Eye (tissue), 1 donor: ENCODE measurements at regions not wholly inside any gene's neighbourhood (a gene's known extent, or its start where the extent isn't known, plus 50 kb on each side); places are given as distances from the start of the nearest gene placed in this dataset.

Experiments
- DNase-seq: peaks from one replicate; pipeline ENCODE4 v3.0.0-alpha.2; 2015

DNA sequence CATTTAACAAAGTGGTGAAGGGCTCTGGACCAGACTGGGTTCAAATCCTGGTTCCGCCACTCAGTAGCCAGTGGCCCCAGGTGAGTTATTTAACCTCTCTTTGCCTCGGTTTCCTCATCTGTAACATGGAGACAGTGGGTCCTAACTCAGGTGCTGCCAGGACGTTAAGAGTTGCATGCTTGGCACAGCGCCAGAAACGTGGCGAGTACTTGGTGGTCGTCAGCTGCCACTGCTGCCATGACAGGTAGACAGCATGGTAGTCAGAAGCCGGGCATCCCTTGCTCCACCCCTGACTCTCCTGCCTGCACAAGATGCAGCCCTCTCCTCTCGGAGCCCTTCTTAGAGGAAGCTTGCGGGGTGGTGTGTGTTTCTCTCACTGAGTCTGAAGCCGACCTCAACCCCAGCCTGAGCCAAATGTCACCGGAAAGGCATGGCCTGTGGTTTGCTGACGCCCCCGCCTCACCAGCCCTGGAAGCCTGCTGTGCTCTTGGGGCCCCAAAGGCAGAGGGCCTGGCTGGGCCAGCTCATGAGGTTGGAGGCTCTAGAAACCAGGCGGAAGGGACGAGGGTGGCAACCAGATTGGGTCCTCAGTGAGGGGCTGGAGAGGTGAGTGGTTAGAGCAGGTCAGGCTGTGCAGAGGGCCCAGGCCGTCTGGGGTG lies 160.8 kb upstream of the TLE3 start:
- no peak for DNase-seq

DNA sequence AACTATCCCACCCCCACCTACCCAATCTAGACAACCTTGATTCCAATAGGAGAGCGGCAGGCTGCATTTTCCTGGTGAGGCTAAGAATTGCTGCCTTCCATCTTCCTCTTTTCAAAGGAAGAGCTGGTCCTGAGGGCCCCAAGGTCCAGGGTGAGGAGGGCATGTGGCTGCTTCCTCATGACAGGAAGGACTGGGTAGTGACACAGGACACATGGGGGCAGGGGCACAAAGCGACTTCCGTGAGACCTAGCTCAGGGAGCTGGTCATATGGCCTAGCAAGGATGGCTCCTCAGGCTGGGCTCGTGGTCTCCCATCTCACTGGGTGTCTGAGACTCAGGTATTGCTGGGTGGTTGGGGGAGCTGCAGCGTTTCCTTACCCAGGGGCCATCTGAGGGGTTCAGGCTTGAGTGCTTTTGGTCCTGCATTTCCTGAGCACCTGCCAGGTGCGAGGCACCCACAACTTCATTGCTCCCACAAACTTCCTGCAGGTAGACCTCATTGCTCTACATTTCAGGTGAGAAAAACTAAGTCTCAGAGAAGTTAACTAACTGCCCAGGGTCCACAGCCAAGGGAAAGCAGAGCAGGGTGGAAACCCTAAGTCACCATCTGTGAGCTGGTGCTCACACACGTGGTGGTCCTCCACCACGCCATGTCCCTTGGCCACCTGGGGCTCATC lies 160.0 kb upstream of the TLE3 start:
- no peak for DNase-seq

DNA sequence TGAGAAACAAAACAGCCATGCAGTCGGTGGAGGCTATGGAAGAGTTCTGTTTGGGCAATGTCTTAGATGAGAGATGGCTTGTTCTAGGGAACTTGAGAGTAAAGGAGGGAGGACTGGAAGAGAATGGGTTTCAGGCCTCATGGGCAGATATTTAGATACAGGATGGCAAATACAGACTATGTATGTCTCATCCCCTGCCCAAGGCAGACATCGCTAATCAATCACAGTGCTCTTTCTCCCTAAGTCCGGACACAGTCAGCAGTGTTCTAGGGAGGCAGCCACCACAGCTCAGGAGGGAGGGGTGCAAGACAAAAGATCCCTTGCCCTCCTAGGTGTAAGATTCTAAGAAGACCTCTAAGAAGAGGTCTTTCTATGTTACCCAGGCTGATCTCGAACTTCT lies 159.3 kb upstream of the TLE3 start:
- no peak for DNase-seq

DNA sequence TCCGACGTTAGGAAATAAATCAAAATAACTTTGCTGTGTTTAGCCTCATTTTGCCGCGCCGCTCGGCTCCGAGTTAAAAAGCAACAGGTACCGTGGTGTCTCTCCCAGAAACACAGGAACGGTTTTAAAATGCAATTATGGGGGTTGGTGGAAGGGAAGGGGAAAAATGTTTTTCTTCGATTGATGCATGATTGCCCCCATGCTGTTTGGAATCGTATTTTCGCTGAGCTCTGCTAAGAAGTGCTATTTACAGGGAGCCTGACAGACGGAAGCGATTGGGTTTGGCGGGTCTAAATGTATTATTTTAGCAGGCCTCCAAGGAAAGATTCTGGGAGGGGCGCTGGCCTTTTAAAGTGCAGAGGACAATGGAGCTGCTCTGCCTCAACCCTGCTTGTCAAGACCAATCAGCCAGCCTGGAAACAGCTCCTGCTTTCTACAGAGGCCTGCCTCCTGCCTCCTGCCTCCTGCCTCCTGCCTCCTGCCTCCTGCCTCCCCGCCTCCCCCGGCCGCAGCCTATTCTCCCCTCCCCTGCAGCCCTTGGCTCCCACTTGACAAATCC lies 156.7 kb upstream of the TLE3 start:
- DNase-seq, result peak; percentile 80

DNA sequence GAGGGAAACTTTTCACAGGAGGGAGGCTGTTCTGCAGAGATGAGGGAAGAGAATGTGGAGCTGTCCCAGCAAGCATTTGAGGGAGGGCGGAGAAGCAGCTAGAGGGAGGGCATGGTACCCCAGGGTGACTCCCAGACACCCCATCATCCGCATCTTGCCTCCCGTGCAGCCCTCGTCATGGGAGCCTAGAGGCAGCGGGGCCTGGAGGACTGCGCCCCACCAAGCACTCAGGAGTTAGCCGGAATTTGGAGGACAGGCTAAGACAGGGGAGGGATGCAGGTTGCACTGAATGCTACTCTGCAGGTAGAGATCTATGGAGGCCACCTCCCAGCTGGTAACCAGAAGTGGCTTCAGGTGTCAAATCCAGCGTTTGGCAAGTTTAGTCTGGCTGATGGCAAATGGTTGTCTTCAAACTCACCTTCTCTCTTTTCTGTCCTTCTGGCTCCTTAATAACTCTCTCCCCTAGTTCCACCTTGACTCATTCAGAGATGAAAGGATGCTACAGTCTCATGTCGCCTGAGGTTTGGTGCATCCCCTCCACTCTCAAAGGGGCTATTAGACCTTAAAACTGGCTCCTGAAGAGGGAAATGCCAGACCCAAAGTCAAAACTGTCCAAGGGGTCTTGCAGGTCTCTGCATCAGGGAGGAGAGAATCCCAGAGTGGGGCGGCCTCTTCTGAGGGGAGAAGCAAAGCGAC lies 155.9 kb upstream of the TLE3 start:
- no peak for DNase-seq

GRCh38 chr15:70252951-70253320 lies 155.2 kb upstream of the TLE3 start:
- DNase-seq, result no peak

GRCh38 chr15:70252056-70252950 lies 154.6 kb upstream of the TLE3 start:
- DNase-seq, result peak; percentile 69

DNA sequence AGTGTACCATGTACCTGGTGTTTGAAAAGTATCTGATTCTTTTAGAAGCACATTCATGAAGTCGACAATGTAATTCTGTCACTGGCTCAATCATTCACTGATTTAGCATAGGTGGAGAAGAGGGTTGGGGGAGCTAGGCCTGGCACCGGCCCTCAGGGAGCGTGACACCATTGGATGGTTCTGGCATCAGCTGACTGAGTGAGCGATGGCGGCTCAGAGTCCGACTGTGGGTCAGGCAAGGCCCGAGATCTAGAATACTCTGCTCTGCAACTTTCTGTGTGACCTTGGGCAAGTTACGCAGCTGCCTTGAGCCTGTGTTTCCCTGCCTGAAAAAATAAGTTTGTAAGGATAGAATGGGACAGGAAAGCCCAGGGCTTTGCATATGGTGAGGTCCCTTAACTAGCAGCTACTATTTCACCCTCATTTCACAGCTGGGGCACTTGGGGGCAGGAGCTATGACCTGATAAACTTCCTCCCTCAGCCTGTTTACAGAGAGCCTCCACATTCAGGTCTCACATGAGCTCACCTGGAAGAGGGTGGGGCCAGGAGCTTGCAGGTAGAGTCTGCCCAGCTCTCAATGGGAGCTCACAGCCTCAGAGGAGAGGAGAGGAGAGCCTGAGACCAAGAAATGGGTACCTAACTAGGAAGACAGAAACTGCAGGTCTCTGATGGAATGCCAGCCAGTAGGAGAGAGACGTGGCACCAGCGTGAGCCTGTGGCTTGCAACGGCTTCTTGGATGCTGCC lies 153.7 kb upstream of the TLE3 start:
- no peak for DNase-seq

- peak; percentile 67 for DNase-seq
Measured at GRCh38 chr15:70250208-70251201, 152.8 kb upstream of the TLE3 start.

GRCh38 chr15:70249616-70250015 lies 151.9 kb upstream of the TLE3 start:
- no peak for DNase-seq

- peak; percentile 67 for DNase-seq
Measured at GRCh38 chr15:70248116-70249025, 150.7 kb upstream of the TLE3 start.

- no peak for DNase-seq
Measured at GRCh38 chr15:70247281-70247680, 149.6 kb upstream of the TLE3 start.

- no peak for DNase-seq
Measured at GRCh38 chr15:70246623-70247220, 149.0 kb upstream of the TLE3 start.

- no peak for DNase-seq
Measured at GRCh38 chr15:70245932-70246622, 148.4 kb upstream of the TLE3 start.

GRCh38 chr15:70244978-70245542 lies 147.3 kb upstream of the TLE3 start:
- DNase-seq, result no peak

DNA sequence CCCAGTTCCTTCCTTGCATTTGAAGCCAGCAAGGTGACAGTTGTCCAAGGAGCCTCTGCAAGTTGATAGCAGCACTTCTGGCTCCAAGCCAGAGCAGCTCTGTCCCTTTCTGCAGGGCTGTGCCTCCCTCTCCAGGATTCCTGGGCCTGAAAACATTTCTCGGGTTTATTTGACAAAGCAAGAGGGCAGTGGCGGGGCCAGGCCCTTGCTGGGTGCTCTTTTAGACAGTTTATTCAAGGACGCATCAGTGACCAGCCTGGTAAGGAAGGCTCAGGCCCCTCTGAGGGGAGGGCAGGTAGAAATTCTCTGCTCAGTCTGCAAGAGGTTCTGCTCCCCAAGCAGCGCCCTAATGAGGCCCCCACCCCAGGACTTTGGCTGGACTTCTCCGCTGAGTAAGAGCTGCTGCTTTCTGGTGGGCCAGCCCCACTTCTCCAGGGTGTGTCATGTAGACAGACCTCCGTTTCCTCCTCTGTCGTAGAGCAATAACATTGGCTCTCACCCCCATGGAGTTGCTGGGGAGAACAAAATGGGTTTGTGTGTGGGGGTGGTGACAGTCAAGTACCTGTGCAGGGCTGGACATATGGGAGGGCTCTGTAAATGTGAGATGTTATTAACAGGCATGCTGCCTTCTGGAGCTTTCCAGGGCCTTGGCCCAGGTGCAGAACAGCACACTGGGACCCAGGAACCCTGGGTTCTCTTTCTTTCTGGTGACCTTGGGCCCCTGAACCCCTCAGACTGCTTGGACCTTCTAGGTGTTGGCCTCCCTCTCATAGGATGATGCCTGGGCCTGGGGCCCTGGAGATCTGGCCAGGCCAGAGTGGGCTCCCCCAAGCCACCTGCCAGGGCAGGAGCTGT lies 146.2 kb upstream of the TLE3 start:
- DNase-seq, result no peak
